Suppressor macrophage treated with lipopolysaccharide for 4 hours (primary cell): ENCODE measurements at regions not wholly inside any gene's neighbourhood (a gene's known extent, or its start where the extent isn't known, plus 50 kb on each side); places are given as distances from the start of the nearest gene placed in this dataset.

Source experiments
- DNase-seq: peaks from one replicate; pipeline ENCODE4 v3.0.0-alpha.2; 2020

- DNase-seq: no peak
Measured at GRCh38 chr6:87847135-87847829, 145.2 kb upstream of the AKIRIN2 start.

GRCh38 chr6:87846434-87846833 lies 144.4 kb upstream of the AKIRIN2 start:
- DNase-seq: peak; percentile 33

GRCh38 chr6:87840324-87840723 lies 138.3 kb upstream of the AKIRIN2 start:
- no peak for DNase-seq

- no peak for DNase-seq
Measured at GRCh38 chr6:87837876-87838275, 135.8 kb upstream of the AKIRIN2 start.

- DNase-seq: no peak
Measured at GRCh38 chr6:87837444-87837843, 135.4 kb upstream of the AKIRIN2 start.

- peak; percentile 40 for DNase-seq
Measured at GRCh38 chr6:87832025-87832825, 130.2 kb upstream of the AKIRIN2 start.

GRCh38 chr6:87830907-87831306 lies 128.9 kb upstream of the AKIRIN2 start:
- DNase-seq: peak; percentile 26

GRCh38 chr6:87829622-87830121 lies 127.6 kb upstream of the AKIRIN2 start:
- no peak for DNase-seq

GRCh38 chr6:87828044-87828443 lies 126.0 kb upstream of the AKIRIN2 start:
- no peak for DNase-seq

- no peak for DNase-seq
Measured at GRCh38 chr6:87827346-87827745, 125.3 kb upstream of the AKIRIN2 start.

- DNase-seq: no peak
Measured at GRCh38 chr6:87826424-87826823, 124.4 kb upstream of the AKIRIN2 start.

- peak; percentile 63 for DNase-seq
Measured at GRCh38 chr6:87825821-87826221, 123.8 kb upstream of the AKIRIN2 start.

- DNase-seq: peak; percentile 61
Measured at GRCh38 chr6:87824958-87825491, 123.0 kb upstream of the AKIRIN2 start.

- DNase-seq: no peak
Measured at GRCh38 chr6:87822011-87822410, 120.0 kb upstream of the AKIRIN2 start.

- DNase-seq: no peak
Measured at GRCh38 chr6:87820343-87820984, 118.4 kb upstream of the AKIRIN2 start.

GRCh38 chr6:87817183-87817582 lies 115.2 kb upstream of the AKIRIN2 start:
- no peak for DNase-seq

- no peak for DNase-seq
Measured at GRCh38 chr6:87815449-87815848, 113.4 kb upstream of the AKIRIN2 start.

GRCh38 chr6:87808005-87808757 lies 106.1 kb upstream of the AKIRIN2 start:
- DNase-seq: peak; percentile 45

- peak; percentile 38 for DNase-seq
Measured at GRCh38 chr6:87807475-87807874, 105.4 kb upstream of the AKIRIN2 start.

- no peak for DNase-seq
Measured at GRCh38 chr6:87806635-87807034, 104.6 kb upstream of the AKIRIN2 start.

GRCh38 chr6:87806099-87806498 lies 104.1 kb upstream of the AKIRIN2 start:
- DNase-seq: peak; percentile 28

GRCh38 chr6:87803791-87804190 lies 101.8 kb upstream of the AKIRIN2 start:
- peak; percentile 45 for DNase-seq

GRCh38 chr6:87799651-87800050 lies 97.6 kb upstream of the AKIRIN2 start:
- no peak for DNase-seq
